GM18861 (cell line): ENCODE measurements at regions not wholly inside any gene's neighbourhood (a gene's known extent, or its start where the extent isn't known, plus 50 kb on each side); places are given as distances from the start of the nearest gene placed in this dataset.
"Not testable (repeated sequence)": the region's sequence is repeated elsewhere in the genome, so short reads cannot be mapped to it uniquely, and the experiment has no call there.

ENCODE experiments used
- ATAC-seq: cut with Tn5 transposase; IDR thresholded peaks from one replicate; pipeline ENCODE4 v1.9.1; 2021; ENCODE audit not compliant: unreplicated experiment

GRCh38 chr13:24617256-24618010 is 62.8 kb upstream of the ATP12A start:
- no peak for ATAC-seq

- ATAC-seq: peak; percentile 90
Observed at GRCh38 chr13:24618011-24618955, 61.9 kb upstream of the ATP12A start.

- no peak for ATAC-seq
Observed at GRCh38 chr13:24619282-24619681, 60.9 kb upstream of the ATP12A start.

GRCh38 chr13:24622481-24623148 is 57.6 kb upstream of the ATP12A start:
- ATAC-seq: not testable (repeated sequence)

GRCh38 chr13:24623149-24623665 is 57.0 kb upstream of the ATP12A start:
- ATAC-seq: no peak

GRCh38 chr13:24624363-24624762 is 55.8 kb upstream of the ATP12A start:
- no peak for ATAC-seq

- ATAC-seq: no peak
Observed at GRCh38 chr13:24624801-24625231, 55.4 kb upstream of the ATP12A start.

- no peak for ATAC-seq
Observed at GRCh38 chr13:24625331-24625731, 54.9 kb upstream of the ATP12A start.

GRCh38 chr13:24625870-24626849 is 54.0 kb upstream of the ATP12A start:
- ATAC-seq: no peak

GRCh38 chr13:24627090-24627714 is 53.0 kb upstream of the ATP12A start:
- ATAC-seq: no peak

GRCh38 chr13:24627946-24628345 is 52.3 kb upstream of the ATP12A start:
- ATAC-seq: no peak

- ATAC-seq: no peak
Observed at GRCh38 chr13:24629320-24629719, 50.9 kb upstream of the ATP12A start.

- ATAC-seq: no peak
Observed at GRCh38 chr13:24630121-24630520, 50.1 kb upstream of the ATP12A start.
